ENCODE measurements at regions not wholly inside any gene's neighbourhood (a gene's known extent, or its start where the extent isn't known, plus 50 kb on each side); places are given as distances from the start of the nearest gene placed in this dataset.

DNA sequence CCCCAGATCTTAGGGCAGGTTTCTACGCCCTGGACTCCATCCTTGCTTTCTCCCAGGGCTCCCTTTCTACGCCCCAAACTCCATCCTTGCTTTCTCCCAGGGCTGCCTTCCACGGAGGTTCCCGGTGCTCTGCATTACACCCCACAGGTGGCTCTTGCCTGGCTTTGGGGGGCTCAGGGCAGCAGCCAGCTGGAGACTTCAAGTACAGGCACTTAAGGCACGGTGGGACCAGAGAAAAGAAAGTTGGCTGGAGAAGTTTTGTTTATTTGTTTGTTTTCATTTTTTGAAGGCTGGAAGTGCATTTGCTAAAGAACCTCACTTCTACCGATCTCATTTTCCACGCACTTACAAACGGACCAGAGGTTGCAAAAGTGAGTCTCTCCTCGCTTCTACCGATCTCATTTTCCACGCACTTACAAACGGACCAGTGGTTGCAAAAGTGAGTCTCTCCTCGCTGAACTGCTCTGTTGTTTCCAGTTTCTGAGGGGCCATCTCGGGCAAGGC is 103.8 kb upstream of the MED13L start:
- TF ChIP-seq POLR2A (IDR thresholded peaks at IDR 0.05) = no peak
- TF ChIP-seq CTCF (IDR thresholded peaks at IDR 0.05) = no peak
- intact Hi-C loops (cut with DNase I; ENCODE audit: low total_unique reads) = no loop called here
- no peak overlapping the region for H3K4me3 ChIP-seq (ENCODE audit: low read depth, poor library complexity, severe bottlenecking)
- DNase-seq (ENCODE audit: low spot score in 2 of 2) = no peak
- WGBS, 2 donors = 70 to 80% methylated on average over 14 of the region's 14 CpGs

- DNase-seq (ENCODE audit: low spot score in 2 of 2) = no peak
- 47 to 51% methylated on average over 17 of the region's 17 CpGs for WGBS, 2 donors
- intact Hi-C loops (cut with DNase I; ENCODE audit: low total_unique reads) = no loop called here
- H3K4me3 ChIP-seq (ENCODE audit: low read depth, poor library complexity, severe bottlenecking) = no peak overlapping the region
- no peak for TF ChIP-seq CTCF (IDR thresholded peaks at IDR 0.05)
- TF ChIP-seq POLR2A (IDR thresholded peaks at IDR 0.05) = no peak
These were observed 104.5 kb upstream of the MED13L start for GRCh38 chr12:116381744-116382685.

DNA sequence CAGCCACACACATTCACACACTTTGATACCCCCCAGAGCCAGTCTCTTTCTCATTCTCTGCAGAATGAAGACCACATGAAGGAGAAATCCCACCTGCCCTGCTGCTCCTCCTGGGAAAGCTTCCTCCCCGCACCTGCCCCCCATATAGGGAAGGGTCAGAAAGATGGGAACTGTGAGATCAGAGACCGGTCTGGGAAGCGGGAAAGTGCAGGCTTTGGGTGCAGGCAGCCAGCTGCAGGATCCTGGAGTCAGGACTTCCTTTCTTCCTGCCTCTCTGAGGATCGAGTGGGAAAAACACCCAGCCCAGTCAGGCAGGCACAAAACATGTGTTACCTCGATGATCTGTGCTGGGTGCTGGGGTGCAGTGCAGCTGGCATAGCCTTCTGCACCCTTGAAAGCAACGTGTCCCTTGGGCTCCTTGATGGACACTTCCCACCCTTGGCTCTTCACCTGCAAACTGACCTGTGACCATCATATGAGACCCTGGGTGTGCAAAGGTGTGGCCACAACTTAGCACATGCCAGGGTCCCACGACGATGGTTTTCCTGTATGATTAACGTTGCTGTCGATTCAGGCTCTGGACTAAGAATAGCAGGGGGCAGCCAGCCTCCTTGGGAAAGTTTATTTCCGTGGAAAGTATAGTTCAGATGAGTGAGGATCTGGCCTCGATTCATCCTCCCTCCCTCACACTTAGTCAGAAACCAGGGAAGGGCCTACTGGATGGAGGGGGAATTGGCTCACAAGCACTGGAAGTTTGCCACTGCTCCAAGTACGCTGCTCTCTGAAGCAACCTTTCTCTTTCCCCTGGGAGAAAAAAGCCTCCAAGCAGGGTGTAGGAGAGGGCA is 105.4 kb upstream of the MED13L start:
- no peak overlapping the region for H3K4me3 ChIP-seq (ENCODE audit: low read depth, poor library complexity, severe bottlenecking)
- intact Hi-C loops (cut with DNase I; ENCODE audit: low total_unique reads) = no loop called here
- WGBS, 2 donors = 11 to 23% methylated on average over 13 of the region's 13 CpGs
- peak; percentile 73 to 93 for DNase-seq (ENCODE audit: low spot score in 2 of 2)
- TF ChIP-seq CTCF (IDR thresholded peaks at IDR 0.05) (no peak), POLR2A (IDR thresholded peaks at IDR 0.05) (no peak)

DNA sequence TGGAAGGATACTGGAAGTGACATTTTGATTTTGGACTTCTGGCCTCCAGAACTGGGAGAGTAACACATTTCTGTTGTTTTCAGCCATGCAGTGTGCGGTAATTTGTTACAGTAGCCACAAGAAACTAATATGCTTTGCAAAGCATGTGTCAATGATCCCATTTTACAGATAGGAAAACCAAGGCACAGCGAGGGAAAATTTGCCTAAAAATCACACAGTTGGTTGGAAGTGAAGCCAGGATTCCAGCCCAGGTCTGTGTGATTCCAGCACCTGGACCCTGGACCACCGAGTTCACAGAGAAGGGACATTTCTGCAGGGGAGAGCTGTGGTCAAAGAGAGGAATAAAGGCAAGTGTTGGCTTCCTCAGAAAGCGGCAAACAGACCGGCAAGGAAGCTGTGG is 106.7 kb upstream of the MED13L start:
- intact Hi-C loops (cut with DNase I; ENCODE audit: low total_unique reads) = no loop called here
- no peak for DNase-seq (ENCODE audit: low spot score in 2 of 2)
- WGBS, 2 donors = 89 to 98% methylated on average over 5 of the region's 5 CpGs
- TF ChIP-seq POLR2A (IDR thresholded peaks at IDR 0.05) = no peak
- TF ChIP-seq CTCF (IDR thresholded peaks at IDR 0.05) = no peak
- no peak overlapping the region for H3K4me3 ChIP-seq (ENCODE audit: low read depth, poor library complexity, severe bottlenecking)

DNA sequence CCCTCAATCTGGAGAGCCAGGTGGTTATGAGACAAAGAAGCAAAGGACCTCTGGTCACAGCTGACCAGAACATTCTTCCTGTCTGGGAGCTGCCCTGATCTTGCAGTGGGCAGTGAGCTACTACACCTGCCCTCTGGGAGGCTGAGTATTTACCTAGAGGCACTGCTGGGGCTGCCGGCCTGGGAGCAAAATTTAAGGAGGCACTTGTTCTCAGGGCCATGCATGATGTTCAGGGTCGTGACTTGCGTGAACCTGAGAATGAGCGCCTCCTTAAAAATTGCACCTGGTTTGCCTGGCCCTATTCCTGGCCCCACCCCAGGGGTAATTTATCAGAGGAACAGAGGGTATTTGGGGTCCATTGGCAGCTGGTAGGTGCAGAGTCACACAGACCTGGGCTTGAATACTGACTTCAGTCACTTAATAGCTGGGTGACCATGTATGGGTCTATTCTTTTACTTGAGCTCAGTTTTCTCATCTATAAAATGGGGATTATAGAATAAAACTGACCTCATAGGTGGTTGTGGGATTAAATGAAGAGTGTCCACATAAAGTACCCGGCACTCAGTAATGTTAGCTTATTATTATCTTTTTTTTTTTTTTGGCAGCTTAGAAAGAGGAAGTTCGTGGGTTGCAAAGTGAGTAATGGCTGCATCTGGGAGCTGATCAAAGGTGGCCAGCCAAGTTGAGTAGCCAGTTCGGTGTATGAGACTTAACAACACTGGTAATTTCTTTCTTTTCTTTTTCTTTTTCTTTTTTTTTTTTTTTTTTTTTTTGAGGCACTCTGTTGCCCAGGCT is 107.4 kb upstream of the MED13L start:
- DNase-seq (ENCODE audit: low spot score in 2 of 2) = no peak
- intact Hi-C loops (cut with DNase I; ENCODE audit: low total_unique reads) = no loop called here
- 57 to 58% methylated on average over 7 of the region's 7 CpGs for WGBS, 2 donors
- H3K4me3 ChIP-seq (ENCODE audit: low read depth, poor library complexity, severe bottlenecking) = no peak overlapping the region
- TF ChIP-seq CTCF (IDR thresholded peaks at IDR 0.05) = no peak

Data from lower leg skin (tissue), 4 donors.